ENCODE measurements at regions not wholly inside any gene's neighbourhood (a gene's known extent, or its start where the extent isn't known, plus 50 kb on each side); places are given as distances from the start of the nearest gene placed in this dataset.

DNA sequence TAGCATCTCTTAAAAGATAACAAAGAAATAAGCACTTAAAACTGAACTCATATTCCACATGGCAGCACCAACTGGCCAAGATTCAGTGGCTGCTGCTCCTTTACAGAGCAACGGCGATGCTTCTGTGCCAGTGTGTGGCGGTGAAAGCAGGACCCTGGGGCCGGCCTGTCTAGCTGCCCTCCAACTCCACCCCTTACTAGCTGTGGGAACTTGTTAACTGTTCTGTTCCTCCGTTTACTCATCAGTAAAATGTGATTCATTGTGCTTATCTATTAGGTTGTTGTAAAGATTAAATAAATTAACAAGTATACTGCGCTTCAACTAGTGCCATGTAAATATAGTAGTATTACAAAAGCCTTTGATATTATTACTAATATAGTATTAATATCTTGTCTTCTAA lies 133.2 kb downstream of the GDAP2 start:
- TF ChIP-seq, protein P1, sequence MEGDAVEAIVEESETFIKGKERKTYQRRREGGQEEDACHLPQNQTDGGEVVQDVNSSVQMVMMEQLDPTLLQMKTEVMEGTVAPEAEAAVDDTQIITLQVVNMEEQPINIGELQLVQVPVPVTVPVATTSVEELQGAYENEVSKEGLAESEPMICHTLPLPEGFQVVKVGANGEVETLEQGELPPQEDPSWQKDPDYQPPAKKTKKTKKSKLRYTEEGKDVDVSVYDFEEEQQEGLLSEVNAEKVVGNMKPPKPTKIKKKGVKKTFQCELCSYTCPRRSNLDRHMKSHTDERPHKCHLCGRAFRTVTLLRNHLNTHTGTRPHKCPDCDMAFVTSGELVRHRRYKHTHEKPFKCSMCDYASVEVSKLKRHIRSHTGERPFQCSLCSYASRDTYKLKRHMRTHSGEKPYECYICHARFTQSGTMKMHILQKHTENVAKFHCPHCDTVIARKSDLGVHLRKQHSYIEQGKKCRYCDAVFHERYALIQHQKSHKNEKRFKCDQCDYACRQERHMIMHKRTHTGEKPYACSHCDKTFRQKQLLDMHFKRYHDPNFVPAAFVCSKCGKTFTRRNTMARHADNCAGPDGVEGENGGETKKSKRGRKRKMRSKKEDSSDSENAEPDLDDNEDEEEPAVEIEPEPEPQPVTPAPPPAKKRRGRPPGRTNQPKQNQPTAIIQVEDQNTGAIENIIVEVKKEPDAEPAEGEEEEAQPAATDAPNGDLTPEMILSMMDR (conservative IDR thresholded peaks at IDR 0.05) = no peak
- TF ChIP-seq ZFX (IDR thresholded peaks at IDR 0.05) = no peak
